ENCODE measurements at regions not wholly inside any gene's neighbourhood (a gene's known extent, or its start where the extent isn't known, plus 50 kb on each side); places are given as distances from the start of the nearest gene placed in this dataset.

GRCh38 chrX:65610481-65610880 is 57.0 kb upstream of the MSN start:
- DNase-seq (ENCODE audit: low read depth): no peak
- no peaks in the 10 kb centered on the region for H3K9me3 ChIP-seq (ENCODE audit: control insufficient read depth, low read length)
- H3K4me3 ChIP-seq (ENCODE audit: low read length): no peak overlapping the region
- peaks cover 5% of the 10 kb centered on the region for H3K27me3 ChIP-seq (replicated peaks; ENCODE audit: control insufficient read depth, insufficient read depth, low read length)
- H3K9ac ChIP-seq (ENCODE audit: low read length): no peak overlapping the region
- no peaks in the 10 kb centered on the region for H3K36me3 ChIP-seq (ENCODE audit: control insufficient read depth, insufficient read depth, low read length, severe bottlenecking)
- H3K4me1 ChIP-seq (ENCODE audit: control insufficient read depth, insufficient read depth, low read length): peaks cover 3% of the 10 kb centered on the region

DNA sequence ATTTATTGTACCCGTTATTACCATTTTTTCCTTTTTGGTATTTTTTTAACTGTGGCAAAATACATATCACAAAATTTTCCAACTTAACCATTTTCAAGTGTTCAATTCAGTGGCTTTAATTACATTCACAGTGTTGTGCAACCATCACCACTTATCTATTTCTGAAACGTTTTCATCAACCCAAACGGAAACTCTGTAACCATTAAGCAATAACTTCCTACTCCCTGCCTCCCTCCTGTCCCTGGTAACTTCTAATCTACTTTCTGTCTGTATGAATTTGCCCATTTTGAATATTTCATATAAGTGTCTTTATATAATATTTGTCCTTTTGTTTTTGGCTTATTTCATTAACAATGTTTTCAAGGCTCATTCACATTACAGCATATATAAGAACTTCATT is 57.4 kb upstream of the MSN start:
- Histone ChIP-seq H3K9ac (ENCODE audit: low read length) (no peak overlapping the region), H3K4me1 (ENCODE audit: control insufficient read depth, insufficient read depth, low read length) (peaks cover 3% of the 10 kb centered on the region), H3K36me3 (ENCODE audit: control insufficient read depth, insufficient read depth, low read length, severe bottlenecking) (no peaks in the 10 kb centered on the region), H3K27me3 (replicated peaks; ENCODE audit: control insufficient read depth, insufficient read depth, low read length) (peaks cover 5% of the 10 kb centered on the region), H3K9me3 (ENCODE audit: control insufficient read depth, low read length) (no peaks in the 10 kb centered on the region), H3K4me3 (ENCODE audit: low read length) (no peak overlapping the region)
- DNase-seq (ENCODE audit: low read depth): no peak

DNA sequence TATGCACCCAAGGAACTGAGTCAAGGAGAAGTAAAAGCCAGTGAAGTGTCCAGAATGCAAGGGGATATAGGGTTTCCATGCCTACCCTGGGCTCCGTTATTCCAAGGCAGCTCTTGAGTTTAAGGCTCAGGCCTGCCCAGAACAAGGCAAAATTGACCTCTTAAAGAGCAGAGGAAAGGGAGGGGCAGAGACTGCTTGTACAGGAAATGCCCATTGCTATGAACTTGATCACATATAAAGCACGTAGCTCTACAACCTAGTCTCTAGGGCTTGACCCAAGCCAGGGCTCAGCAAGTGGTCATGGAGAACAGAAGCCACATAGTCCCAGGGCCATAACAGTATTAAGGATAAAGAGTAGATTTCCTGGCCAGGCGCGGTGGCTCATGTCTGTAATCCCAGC is 58.2 kb upstream of the MSN start:
- Histone ChIP-seq H3K4me3 (ENCODE audit: low read length) (no peak overlapping the region), H3K9me3 (ENCODE audit: control insufficient read depth, low read length) (no peaks in the 10 kb centered on the region), H3K4me1 (ENCODE audit: control insufficient read depth, insufficient read depth, low read length) (peaks cover 3% of the 10 kb centered on the region), H3K36me3 (ENCODE audit: control insufficient read depth, insufficient read depth, low read length, severe bottlenecking) (no peaks in the 10 kb centered on the region), H3K27me3 (replicated peaks; ENCODE audit: control insufficient read depth, insufficient read depth, low read length) (peaks cover 5% of the 10 kb centered on the region), H3K9ac (ENCODE audit: low read length) (no peak overlapping the region)
- DNase-seq (ENCODE audit: low read depth): no peak

DNA sequence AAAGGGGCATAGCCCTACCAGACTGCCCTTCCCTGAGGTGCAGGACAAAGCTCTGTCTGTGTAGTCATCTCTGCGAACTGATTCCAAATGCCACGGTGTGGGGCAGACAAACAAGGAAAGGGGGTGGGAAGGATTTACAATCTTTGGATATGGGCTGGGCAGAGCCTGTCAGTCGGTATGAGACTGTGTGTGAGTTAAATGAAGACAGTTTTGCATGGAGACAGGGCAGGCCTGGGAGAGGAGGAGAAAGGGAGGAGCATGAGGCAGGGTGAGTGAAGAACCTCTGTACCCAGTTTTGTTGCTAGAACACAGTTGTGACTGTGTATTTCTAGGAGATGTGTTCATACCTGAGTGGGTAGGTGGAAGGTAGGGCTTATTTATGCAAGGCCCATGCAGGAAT is 59.4 kb upstream of the MSN start:
- no peak for DNase-seq (ENCODE audit: low read depth)
- no peaks in the 10 kb centered on the region for H3K9me3 ChIP-seq (ENCODE audit: control insufficient read depth, low read length)
- peaks cover 5% of the 10 kb centered on the region for H3K27me3 ChIP-seq (replicated peaks; ENCODE audit: control insufficient read depth, insufficient read depth, low read length)
- peaks cover 3% of the 10 kb centered on the region for H3K4me1 ChIP-seq (ENCODE audit: control insufficient read depth, insufficient read depth, low read length)
- no peak overlapping the region for H3K9ac ChIP-seq (ENCODE audit: low read length)
- no peak overlapping the region for H3K4me3 ChIP-seq (ENCODE audit: low read length)
- H3K36me3 ChIP-seq (ENCODE audit: control insufficient read depth, insufficient read depth, low read length, severe bottlenecking): no peaks in the 10 kb centered on the region

- no peak overlapping the region for H3K4me3 ChIP-seq (ENCODE audit: low read length)
- no peaks in the 10 kb centered on the region for H3K36me3 ChIP-seq (ENCODE audit: control insufficient read depth, insufficient read depth, low read length, severe bottlenecking)
- H3K4me1 ChIP-seq (ENCODE audit: control insufficient read depth, insufficient read depth, low read length): peaks cover 5% of the 10 kb centered on the region
- DNase-seq (ENCODE audit: low read depth): peak; percentile 28
- no peaks in the 10 kb centered on the region for H3K9me3 ChIP-seq (ENCODE audit: control insufficient read depth, low read length)
- no peak overlapping the region for H3K9ac ChIP-seq (ENCODE audit: low read length)
- H3K27me3 ChIP-seq (replicated peaks; ENCODE audit: control insufficient read depth, insufficient read depth, low read length): peaks cover 5% of the 10 kb centered on the region
Observed at GRCh38 chrX:65607070-65607742, 60.2 kb upstream of the MSN start.

GRCh38 chrX:65602221-65602560 is 65.3 kb upstream of the MSN start:
- Histone ChIP-seq H3K4me1 (ENCODE audit: control insufficient read depth, insufficient read depth, low read length) (peaks cover 15% of the 10 kb centered on the region), H3K4me3 (ENCODE audit: low read length) (no peak overlapping the region), H3K9ac (ENCODE audit: low read length) (no peak overlapping the region), H3K36me3 (ENCODE audit: control insufficient read depth, insufficient read depth, low read length, severe bottlenecking) (no peaks in the 10 kb centered on the region), H3K27me3 (replicated peaks; ENCODE audit: control insufficient read depth, insufficient read depth, low read length) (peaks cover 6% of the 10 kb centered on the region), H3K9me3 (ENCODE audit: control insufficient read depth, low read length) (no peaks in the 10 kb centered on the region)
- DNase-seq (ENCODE audit: low read depth): no peak

DNA sequence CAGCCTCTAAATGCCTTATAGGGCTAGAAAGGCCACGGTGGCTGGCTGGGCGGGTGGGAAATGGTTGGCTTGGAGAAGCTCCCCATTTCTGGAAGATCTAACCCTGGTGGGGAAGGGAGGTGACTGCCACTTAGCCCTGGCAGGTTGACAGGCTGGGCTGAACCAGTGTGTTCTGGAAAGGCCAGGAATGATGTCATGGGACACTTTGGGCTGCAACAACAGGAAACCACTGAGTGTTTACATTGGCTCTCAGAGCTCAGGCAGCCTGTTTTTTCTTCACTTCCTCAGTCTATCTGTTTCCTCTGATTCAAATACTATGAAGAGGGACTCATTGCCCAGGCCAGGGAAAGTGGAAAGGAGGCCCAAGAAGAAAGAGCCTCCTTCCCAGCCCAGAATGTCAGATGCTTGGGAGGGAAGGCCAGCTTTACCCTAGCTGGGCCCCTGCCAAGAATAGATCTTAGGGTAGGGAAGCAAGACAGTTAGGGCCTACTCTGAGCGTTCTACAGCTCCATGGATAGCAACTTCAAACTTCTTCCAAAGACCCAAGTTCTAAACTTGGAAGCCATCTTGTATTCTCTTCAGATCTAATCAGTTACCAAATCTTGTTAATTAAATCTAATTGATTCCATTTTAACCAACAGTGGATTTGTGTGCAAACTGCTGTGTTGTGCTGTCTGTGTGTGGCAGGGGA is 65.8 kb upstream of the MSN start:
- peak; percentile 74 for DNase-seq (ENCODE audit: low read depth)
- peaks cover 16% of the 10 kb centered on the region for H3K4me1 ChIP-seq (ENCODE audit: control insufficient read depth, insufficient read depth, low read length)
- no peaks in the 10 kb centered on the region for H3K9me3 ChIP-seq (ENCODE audit: control insufficient read depth, low read length)
- H3K27me3 ChIP-seq (replicated peaks; ENCODE audit: control insufficient read depth, insufficient read depth, low read length): peaks cover 4% of the 10 kb centered on the region
- H3K9ac ChIP-seq (ENCODE audit: low read length): peak overlapping the region; percentile 21
- no peak overlapping the region for H3K4me3 ChIP-seq (ENCODE audit: low read length)
- H3K36me3 ChIP-seq (ENCODE audit: control insufficient read depth, insufficient read depth, low read length, severe bottlenecking): no peaks in the 10 kb centered on the region

DNA sequence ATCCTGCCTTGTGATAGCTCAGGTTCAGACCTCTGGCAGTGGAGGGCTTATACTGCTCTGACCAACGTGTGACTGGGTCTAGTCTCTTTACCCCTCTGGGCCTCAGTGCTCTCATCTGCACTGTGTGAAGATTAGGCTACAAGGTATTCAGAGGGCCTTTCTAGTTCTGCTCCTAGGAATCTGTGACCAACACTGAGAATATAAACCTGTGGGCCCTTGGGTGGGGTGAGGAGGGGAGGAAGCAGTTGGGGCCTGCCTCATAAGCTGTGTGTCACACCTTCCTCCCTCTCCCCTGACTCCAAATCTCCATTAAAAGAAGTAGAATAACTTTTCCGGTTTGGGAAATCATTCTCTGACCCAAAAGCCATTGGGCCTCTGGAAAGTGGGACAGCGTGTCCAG is 66.3 kb upstream of the MSN start:
- DNase-seq (ENCODE audit: low read depth): no peak

DNA sequence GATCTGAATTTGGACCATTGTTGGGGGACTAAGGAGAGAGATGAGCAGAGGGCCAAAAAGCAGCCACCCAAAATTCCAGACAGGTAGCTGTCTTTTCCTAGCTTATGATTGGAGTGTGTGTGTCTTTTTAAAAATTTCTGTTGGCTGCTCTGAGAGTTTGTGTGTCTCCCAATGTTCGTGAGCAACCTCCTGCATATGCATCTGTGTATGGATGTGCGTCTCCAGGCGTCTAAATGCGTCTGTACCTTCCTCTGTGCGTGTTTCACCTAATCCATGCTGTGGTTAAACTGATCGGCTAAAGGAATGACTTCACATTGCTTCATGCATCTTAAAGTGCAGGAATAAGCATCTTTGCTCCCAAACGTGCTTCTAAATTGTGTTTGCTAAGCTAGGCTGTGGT is 65.5 kb upstream of the LAS1L start:
- no peaks in the 10 kb centered on the region for H3K9me3 ChIP-seq (ENCODE audit: control insufficient read depth, low read length)

More for the DNA sequence above, 66.3 kb upstream of the MSN start:
- Histone ChIP-seq H3K27me3 (replicated peaks; ENCODE audit: control insufficient read depth, insufficient read depth, low read length) (peaks cover 4% of the 10 kb centered on the region), H3K9me3 (ENCODE audit: control insufficient read depth, low read length) (no peaks in the 10 kb centered on the region), H3K36me3 (ENCODE audit: control insufficient read depth, insufficient read depth, low read length, severe bottlenecking) (no peaks in the 10 kb centered on the region), H3K4me3 (ENCODE audit: low read length) (no peak overlapping the region), H3K4me1 (ENCODE audit: control insufficient read depth, insufficient read depth, low read length) (peaks cover 20% of the 10 kb centered on the region), H3K9ac (ENCODE audit: low read length) (peak overlapping the region; percentile 22)

DNA sequence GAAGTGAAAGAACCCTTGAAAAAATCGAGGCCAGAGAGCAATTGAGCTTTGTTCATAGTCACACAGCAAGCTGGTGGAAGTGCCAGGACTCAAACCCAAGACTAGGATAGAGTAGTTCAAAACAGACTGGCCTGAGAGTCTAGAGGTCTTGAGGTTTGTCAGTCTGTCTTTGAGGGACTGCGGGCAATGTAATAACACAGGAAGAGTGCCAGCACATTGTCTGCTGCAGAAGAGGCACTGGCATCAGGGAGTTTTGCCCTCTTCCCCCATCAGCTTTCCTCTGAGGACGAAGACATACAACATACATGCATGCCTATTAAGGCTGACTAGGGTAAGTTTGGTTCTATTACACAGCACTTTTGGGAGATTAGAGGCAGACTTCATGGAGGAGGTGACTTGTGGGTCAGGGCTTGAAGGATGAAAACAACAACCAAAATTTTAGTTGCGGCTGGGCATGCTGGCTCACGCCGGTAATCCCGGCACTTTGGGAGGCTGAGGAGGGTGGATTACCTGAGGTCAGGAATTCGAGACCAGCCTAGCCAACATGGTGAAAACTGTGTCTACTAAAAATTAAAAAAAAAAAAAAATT is 64.1 kb upstream of the LAS1L start:
- Histone ChIP-seq H3K27me3 (replicated peaks; ENCODE audit: control insufficient read depth, insufficient read depth, low read length) (peaks cover 4% of the 10 kb centered on the region), H3K9ac (ENCODE audit: low read length) (no peak overlapping the region), H3K9me3 (ENCODE audit: control insufficient read depth, low read length) (no peaks in the 10 kb centered on the region), H3K4me3 (ENCODE audit: low read length) (no peak overlapping the region), H3K36me3 (ENCODE audit: control insufficient read depth, insufficient read depth, low read length, severe bottlenecking) (no peaks in the 10 kb centered on the region), H3K4me1 (ENCODE audit: control insufficient read depth, insufficient read depth, low read length) (peaks cover 27% of the 10 kb centered on the region)
- no peak for DNase-seq (ENCODE audit: low read depth)

More for the DNA sequence above, 65.5 kb upstream of the LAS1L start:
- DNase-seq (ENCODE audit: low read depth): no peak
- H3K4me1 ChIP-seq (ENCODE audit: control insufficient read depth, insufficient read depth, low read length): peaks cover 27% of the 10 kb centered on the region
- H3K27me3 ChIP-seq (replicated peaks; ENCODE audit: control insufficient read depth, insufficient read depth, low read length): peaks cover 4% of the 10 kb centered on the region
- H3K4me3 ChIP-seq (ENCODE audit: low read length): no peak overlapping the region
- no peaks in the 10 kb centered on the region for H3K36me3 ChIP-seq (ENCODE audit: control insufficient read depth, insufficient read depth, low read length, severe bottlenecking)
- no peak overlapping the region for H3K9ac ChIP-seq (ENCODE audit: low read length)

DNA sequence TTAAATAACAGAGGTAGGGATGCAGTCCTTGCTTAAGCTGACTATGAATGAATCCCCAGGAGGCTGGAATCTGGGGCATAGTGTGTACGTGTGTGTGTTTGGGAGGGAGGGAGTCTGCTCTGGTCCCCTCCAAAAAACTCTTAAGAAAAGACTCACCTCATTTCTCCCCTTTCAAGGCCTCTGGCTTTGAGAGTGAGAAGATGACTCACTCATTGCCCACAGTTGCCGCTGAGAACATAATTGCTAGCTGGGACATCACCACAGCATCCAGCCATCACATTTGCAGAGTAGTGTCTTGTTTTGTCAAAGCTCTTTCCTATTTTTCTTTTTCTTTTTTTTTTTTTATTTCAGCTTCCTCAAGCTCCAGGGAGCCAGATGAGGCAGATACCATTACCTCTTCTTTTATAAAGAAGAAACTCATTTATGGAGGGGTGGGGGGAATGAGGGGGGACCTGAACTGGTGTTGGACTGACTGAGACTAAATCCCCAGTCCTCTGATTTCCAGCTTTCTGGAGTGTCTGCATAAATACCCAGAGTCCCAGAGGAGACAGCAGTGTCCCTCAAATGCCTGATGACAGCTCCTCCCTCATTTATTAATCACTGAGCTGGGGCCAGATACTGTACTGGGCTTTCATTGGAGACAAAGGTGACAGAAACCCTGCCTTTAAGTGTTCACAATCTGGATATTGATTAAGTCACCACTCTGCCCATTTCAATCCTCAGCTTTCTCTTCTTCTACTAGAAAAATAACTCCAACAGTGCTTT is 61.9 kb upstream of the LAS1L start:
- Histone ChIP-seq H3K27me3 (replicated peaks; ENCODE audit: control insufficient read depth, insufficient read depth, low read length) (peaks cover 8% of the 10 kb centered on the region), H3K4me3 (ENCODE audit: low read length) (no peak overlapping the region), H3K4me1 (ENCODE audit: control insufficient read depth, insufficient read depth, low read length) (peaks cover 16% of the 10 kb centered on the region), H3K36me3 (ENCODE audit: control insufficient read depth, insufficient read depth, low read length, severe bottlenecking) (no peaks in the 10 kb centered on the region), H3K9ac (ENCODE audit: low read length) (peak overlapping the region; percentile 48), H3K9me3 (ENCODE audit: control insufficient read depth, low read length) (no peaks in the 10 kb centered on the region)
- DNase-seq (ENCODE audit: low read depth): peak; percentile 74

Data from adipocyte (in vitro differentiated cells).